Naive B cell (primary cell): ENCODE measurements at regions not wholly inside any gene's neighbourhood (a gene's known extent, or its start where the extent isn't known, plus 50 kb on each side); places are given as distances from the start of the nearest gene placed in this dataset.
"Not testable (repeated sequence)": the region's sequence is repeated elsewhere in the genome, so short reads cannot be mapped to it uniquely, and the experiment has no call there.

Experiments
- ATAC-seq, 2 donors: fragments of 150-1000 bp; cut with Tn5 transposase; 2 replicates each; pipeline ENCODE4 v1.10.0; 2021; ENCODE audit warnings: low read depth in 2 of 2, mild to moderate bottlenecking in 2 of 2, moderate library complexity in 2 of 2
- DNase-seq: peaks from one replicate; pipeline ENCODE4 v3.0.0; 2022
- H3K27ac Mint-ChIP-seq, 6 donors: one replicate each; pipeline ENCODE4 v1.8.0; 2020 to 2022; ENCODE audit warnings: mild to moderate bottlenecking in 6 of 6, mixed read lengths in 6 of 6, moderate library complexity in 5 of 6, inconsistent platforms in 2 of 6
- H3K27me3 Mint-ChIP-seq, 3 donors: one replicate each; pipeline ENCODE4 v1.8.0; 2021 to 2022; ENCODE audit warnings: mixed read lengths in 3 of 3, mild to moderate bottlenecking in 1 of 3
- H3K36me3 Mint-ChIP-seq, 2 donors: one replicate each; pipeline ENCODE4 v1.8.0; 2020 to 2022; ENCODE audit warnings: mixed read lengths in 2 of 2, inconsistent platforms in 1 of 2, mild to moderate bottlenecking in 1 of 2
- H3K4me1 Mint-ChIP-seq, 3 donors: one replicate each; pipeline ENCODE4 v1.8.0; 2020 to 2022; ENCODE audit warnings: mixed read lengths in 3 of 3, inconsistent platforms in 1 of 3, mild to moderate bottlenecking in 1 of 3, moderate library complexity in 1 of 3
- H3K4me3 Mint-ChIP-seq, 8 donors: one replicate each; pipeline ENCODE4 v1.8.0; 2020 to 2022; ENCODE audit warnings: mild to moderate bottlenecking in 8 of 8, mixed read lengths in 8 of 8, moderate library complexity in 8 of 8, inconsistent platforms in 2 of 8
- H3K9me3 Mint-ChIP-seq, 7 donors: one replicate each; pipeline ENCODE4 v1.8.0; 2020 to 2022; ENCODE audit warnings: mixed read lengths in 7 of 7, mild to moderate bottlenecking in 5 of 7, inconsistent platforms in 2 of 7, moderate library complexity in 1 of 7

GRCh38 chr2:122808286-122808969 lies 1053.0 kb downstream of the TSN start:
- DNase-seq (no peak), ATAC-seq (no peak)
- Mint-ChIP-seq H3K27ac (peak overlapping the region in 1 of 6 donors; percentile 44), H3K4me3 (no peak overlapping the region), H3K4me1 (no peaks in the 10 kb centered on the region), H3K36me3 (no peaks in the 10 kb centered on the region), H3K27me3 (no peaks in the 10 kb centered on the region), H3K9me3 (peaks cover 8 to 15% (median 13%) of the 10 kb centered on the region in 7 donors)

GRCh38 chr2:122812214-122812613 lies 1056.8 kb downstream of the TSN start:
- H3K27ac Mint-ChIP-seq, H3K4me3 Mint-ChIP-seq, ATAC-seq, DNase-seq, H3K36me3 Mint-ChIP-seq, H3K4me1 Mint-ChIP-seq, H3K27me3 Mint-ChIP-seq: not testable (repeated sequence)
- peaks cover 8 to 20% (median 10%) of the 10 kb centered on the region in 7 donors for H3K9me3 Mint-ChIP-seq

- ATAC-seq: no peak
- H3K4me1 Mint-ChIP-seq: no peaks in the 10 kb centered on the region
- H3K4me3 Mint-ChIP-seq: no peak overlapping the region
- no peak for DNase-seq
- H3K27me3 Mint-ChIP-seq: no peaks in the 10 kb centered on the region
- peaks cover 4 to 14% (median 8%) of the 10 kb centered on the region in 7 donors for H3K9me3 Mint-ChIP-seq
- H3K27ac Mint-ChIP-seq: no peak overlapping the region
- H3K36me3 Mint-ChIP-seq: no peaks in the 10 kb centered on the region
Measured at GRCh38 chr2:122815120-122815519, 1059.7 kb downstream of the TSN start.

- H3K27me3 Mint-ChIP-seq: no peaks in the 10 kb centered on the region
- no peak overlapping the region for H3K27ac Mint-ChIP-seq
- no peaks in the 10 kb centered on the region for H3K4me1 Mint-ChIP-seq
- no peak for ATAC-seq
- DNase-seq: no peak
- H3K9me3 Mint-ChIP-seq: peaks cover 2 to 14% (median 6%) of the 10 kb centered on the region in 7 donors
- H3K4me3 Mint-ChIP-seq: no peak overlapping the region
- no peaks in the 10 kb centered on the region for H3K36me3 Mint-ChIP-seq
Measured at GRCh38 chr2:122816803-122817202, 1061.4 kb downstream of the TSN start.

- Mint-ChIP-seq H3K36me3 (no peaks in the 10 kb centered on the region), H3K9me3 (peaks cover 0 to 14% (median 2%) of the 10 kb centered on the region in 7 donors), H3K27me3 (no peaks in the 10 kb centered on the region), H3K27ac (no peak overlapping the region), H3K4me1 (no peaks in the 10 kb centered on the region), H3K4me3 (no peak overlapping the region)
- no peak for ATAC-seq
- no peak for DNase-seq
Measured at GRCh38 chr2:122822319-122822718, 1066.9 kb downstream of the TSN start.

- Mint-ChIP-seq H3K9me3 (peaks cover 0 to 13% (median 6%) of the 10 kb centered on the region in 7 donors), H3K4me3 (no peak overlapping the region), H3K4me1 (no peaks in the 10 kb centered on the region), H3K36me3 (no peaks in the 10 kb centered on the region), H3K27me3 (no peaks in the 10 kb centered on the region), H3K27ac (no peak overlapping the region)
- no peak for DNase-seq
- ATAC-seq: no peak
Measured at GRCh38 chr2:122830157-122830556, 1074.7 kb downstream of the TSN start.

GRCh38 chr2:122831649-122832048 lies 1076.2 kb downstream of the TSN start:
- no peak overlapping the region for H3K27ac Mint-ChIP-seq
- DNase-seq (no peak), ATAC-seq (no peak)
- no peaks in the 10 kb centered on the region for H3K36me3 Mint-ChIP-seq
- no peaks in the 10 kb centered on the region for H3K4me1 Mint-ChIP-seq
- H3K9me3 Mint-ChIP-seq: peaks cover 0 to 14% (median 6%) of the 10 kb centered on the region in 7 donors
- H3K27me3 Mint-ChIP-seq: no peaks in the 10 kb centered on the region
- H3K4me3 Mint-ChIP-seq: no peak overlapping the region

GRCh38 chr2:122843503-122843902 lies 1088.1 kb downstream of the TSN start:
- DNase-seq: no peak
- H3K36me3 Mint-ChIP-seq: no peaks in the 10 kb centered on the region
- no peaks in the 10 kb centered on the region for H3K4me1 Mint-ChIP-seq
- H3K27me3 Mint-ChIP-seq: no peaks in the 10 kb centered on the region
- H3K9me3 Mint-ChIP-seq: peaks cover 0 to 14% (median 2%) of the 10 kb centered on the region in 7 donors
- H3K27ac Mint-ChIP-seq: no peak overlapping the region
- ATAC-seq: no peak
- no peak overlapping the region for H3K4me3 Mint-ChIP-seq

- no peak for DNase-seq
- Mint-ChIP-seq H3K27me3 (no peaks in the 10 kb centered on the region), H3K27ac (no peak overlapping the region), H3K9me3 (peaks cover 0 to 10% (median 3%) of the 10 kb centered on the region in 7 donors), H3K36me3 (no peaks in the 10 kb centered on the region), H3K4me1 (no peaks in the 10 kb centered on the region), H3K4me3 (no peak overlapping the region)
- no peak for ATAC-seq
Measured at GRCh38 chr2:122851161-122851560, 1095.7 kb downstream of the TSN start.

GRCh38 chr2:122851972-122852531 lies 1096.6 kb downstream of the TSN start:
- Mint-ChIP-seq H3K4me3 (no peak overlapping the region), H3K27me3 (no peaks in the 10 kb centered on the region), H3K36me3 (no peaks in the 10 kb centered on the region), H3K4me1 (no peaks in the 10 kb centered on the region), H3K27ac (no peak overlapping the region), H3K9me3 (peaks cover 0 to 10% (median 3%) of the 10 kb centered on the region in 7 donors)
- no peak for DNase-seq
- no peak for ATAC-seq

- H3K27me3 Mint-ChIP-seq: no peaks in the 10 kb centered on the region
- no peaks in the 10 kb centered on the region for H3K36me3 Mint-ChIP-seq
- H3K4me3 Mint-ChIP-seq: no peak overlapping the region
- ATAC-seq (no peak), DNase-seq (no peak)
- H3K4me1 Mint-ChIP-seq: no peaks in the 10 kb centered on the region
- peaks cover 0 to 11% (median 7%) of the 10 kb centered on the region in 7 donors for H3K9me3 Mint-ChIP-seq
- no peak overlapping the region for H3K27ac Mint-ChIP-seq
Measured at GRCh38 chr2:122856696-122857095, 1101.2 kb downstream of the TSN start.

- no peak for ATAC-seq
- no peaks in the 10 kb centered on the region for H3K4me1 Mint-ChIP-seq
- no peaks in the 10 kb centered on the region for H3K27me3 Mint-ChIP-seq
- H3K4me3 Mint-ChIP-seq: no peak overlapping the region
- no peak for DNase-seq
- no peak overlapping the region for H3K27ac Mint-ChIP-seq
- no peaks in the 10 kb centered on the region for H3K36me3 Mint-ChIP-seq
- peaks cover 0 to 11% (median 6%) of the 10 kb centered on the region in 7 donors for H3K9me3 Mint-ChIP-seq
Measured at GRCh38 chr2:122858075-122858702, 1102.7 kb downstream of the TSN start.

GRCh38 chr2:122858813-122859212 lies 1103.4 kb downstream of the TSN start:
- Mint-ChIP-seq H3K4me1 (no peaks in the 10 kb centered on the region), H3K36me3 (no peaks in the 10 kb centered on the region), H3K9me3 (peaks cover 0 to 10% (median 4%) of the 10 kb centered on the region in 7 donors), H3K27me3 (no peaks in the 10 kb centered on the region), H3K4me3 (no peak overlapping the region), H3K27ac (no peak overlapping the region)
- no peak for DNase-seq
- ATAC-seq: no peak

- no peak for DNase-seq
- Mint-ChIP-seq H3K27ac (no peak overlapping the region), H3K4me1 (no peaks in the 10 kb centered on the region), H3K4me3 (no peak overlapping the region), H3K27me3 (no peaks in the 10 kb centered on the region), H3K9me3 (peaks cover 0 to 9% (median 4%) of the 10 kb centered on the region in 7 donors), H3K36me3 (no peaks in the 10 kb centered on the region)
- ATAC-seq: no peak
Measured at GRCh38 chr2:122859260-122859659, 1103.8 kb downstream of the TSN start.
